Fibroblast of lung (primary cell): ENCODE measurements at regions not wholly inside any gene's neighbourhood (a gene's known extent, or its start where the extent isn't known, plus 50 kb on each side); places are given as distances from the start of the nearest gene placed in this dataset.

Source experiments
- DNase-seq, 2 donors: peaks; one replicate each; pipeline versions ENCODE4 v3.0.0 to v3.0.0-alpha.2; 2010; ENCODE audit warnings: low read depth in 2 of 2
- H2AFZ ChIP-seq: 2 replicates; pipeline ENCODE4 v1.5.1; 2012; ENCODE audit warnings: low read length, control low read depth, inconsistent platforms
- H3K27ac ChIP-seq: 2 replicates; pipeline ENCODE4 v1.5.1; 2011; ENCODE audit warnings: low read length, control low read depth; ENCODE audit not compliant: insufficient read depth
- H3K27me3 ChIP-seq: 2 replicates; pipeline ENCODE4 v1.5.1; 2011; ENCODE audit warnings: mild to moderate bottlenecking, low read length; ENCODE audit not compliant: control insufficient read depth, insufficient read depth
- H3K36me3 ChIP-seq: 2 replicates; pipeline ENCODE4 v1.5.1; 2011; ENCODE audit warnings: low read length; ENCODE audit not compliant: control insufficient read depth, insufficient read depth
- H3K4me1 ChIP-seq: 2 replicates; pipeline ENCODE4 v1.5.1; 2011; ENCODE audit warnings: low read length; ENCODE audit not compliant: control insufficient read depth, insufficient read depth; ENCODE audit errors: extremely low read depth
- H3K4me2 ChIP-seq: 2 replicates; pipeline ENCODE4 v1.5.1; 2011; ENCODE audit warnings: low read length, control low read depth; ENCODE audit not compliant: insufficient read depth; ENCODE audit errors: extremely low read depth
- H3K4me3 ChIP-seq, 4 experiments: fragments of 200-600 bp in 1 of 4; sonication (generic) in 1 of 4; replicated peaks in 1 of 4; 2 replicates each; pipeline ENCODE4 v1.5.1; 2011 to 2016; ENCODE audit warnings: low read length in 4 of 4, low read depth in 3 of 4, mild to moderate bottlenecking in 3 of 4, control low read depth in 2 of 4, inconsistent platforms in 1 of 4, mixed read lengths in 1 of 4; ENCODE audit not compliant: insufficient read depth in 1 of 4; ENCODE audit errors: control extremely low read depth in 1 of 4
- H3K79me2 ChIP-seq: 2 replicates; pipeline ENCODE4 v1.5.1; 2012; ENCODE audit warnings: mild to moderate bottlenecking, low read length, inconsistent platforms; ENCODE audit not compliant: control insufficient read depth, insufficient read depth
- H3K9ac ChIP-seq: 2 replicates; pipeline ENCODE4 v1.5.1; 2011; ENCODE audit warnings: mild to moderate bottlenecking, low read length, control low read depth; ENCODE audit not compliant: insufficient read depth
- H3K9me3 ChIP-seq: 2 replicates; pipeline ENCODE4 v1.5.1; 2012; ENCODE audit warnings: low read depth, low read length; ENCODE audit not compliant: control insufficient read depth, insufficient read depth
- H4K20me1 ChIP-seq: 2 replicates; pipeline ENCODE4 v1.5.1; 2011; ENCODE audit warnings: low read length; ENCODE audit not compliant: control insufficient read depth, insufficient read depth; ENCODE audit errors: extremely low read depth
- CTCF ChIP-seq, 2 donors: IDR thresholded peaks in 1 of 2; conservative IDR thresholded peaks in 1 of 2; 1 replicate in 1 of 2; 2 replicates in 1 of 2; pipeline ENCODE4 v1.5.1; 2011 to 2012; ENCODE audit warnings: low read length in 2 of 2, control low read depth in 1 of 2, inconsistent platforms in 1 of 2, low read depth in 1 of 2, mild to moderate bottlenecking in 1 of 2
- EZH2 ChIP-seq: IDR thresholded peaks from 2 replicates; pipeline ENCODE4 v1.5.1; 2012; ENCODE audit warnings: low read length, control low read depth, mild to moderate bottlenecking; ENCODE audit errors: missing control alignments

DNA sequence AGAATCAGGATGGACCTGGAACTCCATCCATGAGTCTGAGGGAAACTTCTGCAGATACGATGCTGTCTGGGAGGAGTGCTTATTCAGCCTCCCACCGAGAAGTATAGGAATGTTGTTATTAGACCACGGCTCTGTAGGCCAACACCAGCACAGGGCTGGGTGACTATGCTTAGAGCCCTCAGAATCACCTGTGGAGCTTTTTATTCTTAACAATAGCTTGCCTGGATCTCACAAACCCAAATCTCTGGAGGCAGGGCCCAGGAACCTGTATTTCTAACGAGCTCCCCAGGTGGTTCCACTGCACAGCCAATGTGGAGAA is 55.6 kb upstream of the ARID5B start:
- Histone ChIP-seq H3K9me3 (no peaks in the 10 kb centered on the region), H3K4me2 (no peak overlapping the region), H3K27ac (no peak overlapping the region), H3K27me3 (no peaks in the 10 kb centered on the region), H3K79me2 (no peaks in the 10 kb centered on the region), H3K4me3 (no peak overlapping the region), H3K36me3 (no peaks in the 10 kb centered on the region), H3K9ac (no peak overlapping the region), H3K4me1 (peaks cover 8% of the 10 kb centered on the region), H2AFZ (no peak overlapping the region), H4K20me1 (no peaks in the 10 kb centered on the region)
- DNase-seq: peak in 1 of 2 donors; percentile 73
- TF ChIP-seq EZH2 (no peak), CTCF (conservative IDR thresholded peaks at IDR 0.05 in 1 of 2, IDR thresholded peaks at IDR 0.05 in 1 of 2; ENCODE audit: low read depth in 1 of 2, low read length in 2 of 2) (no peak)

GRCh38 chr10:61846370-61847031 is 55.0 kb upstream of the ARID5B start:
- H2AFZ ChIP-seq: no peak overlapping the region
- H4K20me1 ChIP-seq: no peaks in the 10 kb centered on the region
- no peak overlapping the region for H3K4me2 ChIP-seq

DNA sequence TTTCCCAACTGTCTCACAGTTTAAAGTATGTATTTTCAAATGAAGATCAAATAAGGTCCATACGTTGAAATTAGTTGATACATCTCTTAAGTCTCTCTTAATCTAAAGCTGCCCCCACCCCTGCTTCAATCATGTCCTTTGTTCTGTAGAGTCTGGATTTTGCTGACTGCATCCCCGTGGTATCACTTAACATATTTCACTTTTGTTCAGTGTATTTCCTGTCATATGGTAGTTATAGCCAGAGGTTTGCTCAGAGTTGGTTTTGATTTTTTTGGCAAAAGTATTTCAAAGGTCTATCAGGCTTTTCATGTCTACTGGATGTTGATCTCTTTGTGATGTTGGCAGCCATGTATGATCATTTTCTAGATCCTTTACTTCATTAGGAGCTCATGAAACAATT is 54.4 kb upstream of the ARID5B start:
- Histone ChIP-seq H4K20me1 (no peaks in the 10 kb centered on the region), H3K4me1 (peaks cover 8% of the 10 kb centered on the region), H3K27ac (no peak overlapping the region), H3K36me3 (no peaks in the 10 kb centered on the region), H3K9ac (no peak overlapping the region), H3K79me2 (no peaks in the 10 kb centered on the region), H3K27me3 (no peaks in the 10 kb centered on the region), H2AFZ (no peak overlapping the region), H3K4me3 (no peak overlapping the region), H3K9me3 (no peaks in the 10 kb centered on the region), H3K4me2 (no peak overlapping the region)
- DNase-seq: peak in 1 of 2 donors; percentile 38
- TF ChIP-seq CTCF (conservative IDR thresholded peaks at IDR 0.05 in 1 of 2, IDR thresholded peaks at IDR 0.05 in 1 of 2; ENCODE audit: low read depth in 1 of 2, low read length in 2 of 2) (no peak), EZH2 (no peak)

More at GRCh38 chr10:61846370-61847031, 55.0 kb upstream of the ARID5B start:
- Histone ChIP-seq H3K27me3 (no peaks in the 10 kb centered on the region), H3K9ac (no peak overlapping the region), H3K27ac (no peak overlapping the region), H3K79me2 (no peaks in the 10 kb centered on the region), H3K9me3 (no peaks in the 10 kb centered on the region), H3K36me3 (no peaks in the 10 kb centered on the region), H3K4me3 (no peak overlapping the region), H3K4me1 (peaks cover 8% of the 10 kb centered on the region)
- no peak for DNase-seq
- TF ChIP-seq EZH2: no peak
- TF ChIP-seq CTCF (conservative IDR thresholded peaks at IDR 0.05 in 1 of 2, IDR thresholded peaks at IDR 0.05 in 1 of 2; ENCODE audit: low read depth in 1 of 2, low read length in 2 of 2): no peak
